K562 (cell line): ENCODE measurements at regions not wholly inside any gene's neighbourhood (a gene's known extent, or its start where the extent isn't known, plus 50 kb on each side); places are given as distances from the start of the nearest gene placed in this dataset.

Source experiments
- ATAC-seq: fragments of 200-7000 bp; cut with Tn5 transposase; 3 replicates; pipeline ENCODE4 v1.9.1; 2020; ENCODE audit warnings: moderate library complexity
- BruUV-seq: library from RNA; stranded (reverse); fragments of 400-500 nt; replicated peaks from 2 replicates; lab custom pipeline; 2021; lab: Mats Ljungman, UMichigan
- CTCF ChIA-PET: fragments of 300-600 bp; formaldehyde crosslinking; extraction: SDS; loops from one replicate; lab custom pipeline; 2021; ENCODE audit warnings: low intra/inter-chr PET ratio; lab: Yijun Ruan, JAX
- POLR2A ChIA-PET: fragments of 300-600, 350-650 bp; sonication (Branson Sonifier 250); formaldehyde crosslinking; extraction: SDS; loops from one replicate; lab custom pipeline; 2021; ENCODE audit warnings: antibody characterized with exemption, inconsistent platforms; lab: Yijun Ruan, JAX
- DNase-seq, 4 experiments: peaks; one replicate each; pipeline versions ENCODE4 v3.0.0 to v3.0.0-alpha.2; 2011 to 2018; ENCODE audit warnings: low spot score in 3 of 4, mixed read lengths in 3 of 4; ENCODE audit errors: extremely low read depth in 1 of 4
- FAIRE-seq: peaks from 2 replicates; lab custom pipeline; 2011; peaks lifted over from hg19 to GRCh38; lab: Jason Lieb, UNC
- H2AFZ ChIP-seq: 2 replicates; pipeline ENCODE4 v1.6.0; 2011; ENCODE audit warnings: low read depth, low read length, control low read depth, inconsistent platforms
- H3K27ac ChIP-seq: fragments of 200-600 bp; 3 replicates; pipeline ENCODE4 v1.8.0; 2011; ENCODE audit warnings: low read depth, mild to moderate bottlenecking, control low read depth, inconsistent platforms, low read length, moderate library complexity, mixed read lengths; ENCODE audit errors: extremely low read depth
- H3K27me3 ChIP-seq, 2 experiments: fragments of 300-600 bp in 1 of 2; 2 replicates in 1 of 2; 3 replicates in 1 of 2; pipeline versions ENCODE4 v1.6.0 to v1.8.0; 2011; ENCODE audit warnings: inconsistent platforms in 2 of 2, low read length in 2 of 2, mild to moderate bottlenecking in 1 of 2, mixed read lengths in 1 of 2, moderate library complexity in 1 of 2; ENCODE audit not compliant: control insufficient read depth in 2 of 2, insufficient read depth in 2 of 2
- H3K36me3 ChIP-seq: fragments of 300-600 bp; 3 replicates; pipeline ENCODE4 v1.8.0; 2011; ENCODE audit warnings: mild to moderate bottlenecking, low read length, inconsistent platforms; ENCODE audit not compliant: control insufficient read depth, insufficient read depth
- H3K4me1 ChIP-seq, 2 experiments: fragments of 200-600 bp in 1 of 2; replicated peaks in 1 of 2; 2 replicates in 1 of 2; 3 replicates in 1 of 2; pipeline versions ENCODE4 v1.5.1 to v1.8.0; 2011; ENCODE audit warnings: inconsistent platforms in 2 of 2, low read length in 2 of 2, mild to moderate bottlenecking in 1 of 2, mixed read lengths in 1 of 2, moderate library complexity in 1 of 2; ENCODE audit not compliant: control insufficient read depth in 2 of 2, insufficient read depth in 2 of 2
- H3K4me2 ChIP-seq: 2 replicates; pipeline ENCODE4 v1.6.1; 2011; ENCODE audit warnings: low read length, control low read depth, inconsistent platforms, mixed read lengths; ENCODE audit not compliant: insufficient read depth
- H3K4me3 ChIP-seq: fragments of 200-600 bp; sonication (generic), shearing (Covaris generic); 2 replicates; pipeline ENCODE4 v1.5.1; 2016; ENCODE audit warnings: control low read depth, inconsistent platforms
- H3K79me2 ChIP-seq: fragments of 200-600 bp; 3 replicates; pipeline ENCODE4 v1.8.0; 2011; ENCODE audit warnings: low read length, inconsistent platforms; ENCODE audit not compliant: control insufficient read depth, insufficient read depth
- H3K9ac ChIP-seq, 2 experiments: 2 replicates each; pipeline versions ENCODE4 v1.6.0 to v1.6.1; 2011; ENCODE audit warnings: low read depth in 2 of 2, low read length in 2 of 2, control low read depth in 1 of 2, inconsistent platforms in 1 of 2, mild to moderate bottlenecking in 1 of 2, mixed read lengths in 1 of 2; ENCODE audit not compliant: insufficient read depth in 1 of 2
- H3K9me1 ChIP-seq: one replicate; pipeline ENCODE4 v1.6.0; 2011; ENCODE audit warnings: inconsistent platforms, mild to moderate bottlenecking, low read length, moderate library complexity; ENCODE audit not compliant: control insufficient read depth, insufficient read depth
- H3K9me3 ChIP-seq: replicated peaks from 2 replicates; pipeline ENCODE4 v1.5.1; 2011; ENCODE audit warnings: low read depth, low read length, inconsistent platforms; ENCODE audit not compliant: control insufficient read depth, insufficient read depth
- H4K20me1 ChIP-seq: replicated peaks from 2 replicates; pipeline ENCODE4 v1.6.1; 2011; ENCODE audit warnings: low read length, inconsistent platforms, mixed read lengths; ENCODE audit not compliant: control insufficient read depth, insufficient read depth
- CBFA2T3 ChIP-seq: fragments of 450-650 bp; IDR thresholded peaks from 2 replicates; pipeline ENCODE4 v1.6.1; 2017
- MBD2 ChIP-seq: sonication (generic); IDR thresholded peaks from 2 replicates; pipeline ENCODE4 v1.6.1; 2016; ENCODE audit warnings: low read depth, borderline replicate concordance
- NR2C1 ChIP-seq, 2 experiments: fragments of 450-650 bp; IDR thresholded peaks; 2 replicates each; pipeline ENCODE4 v1.6.1; 2017; ENCODE audit warnings: mild to moderate bottlenecking in 2 of 2, antibody characterized with exemption in 1 of 2, inconsistent platforms in 1 of 2, missing compliant biosample characterization in 1 of 2, missing genetic modification characterization in 1 of 2
- RBM25 ChIP-seq: fragments of 200-400 bp; formaldehyde crosslinking; IDR thresholded peaks from 2 replicates; pipeline ENCODE4 v1.6.1; 2018; ENCODE audit warnings: low read length, low read depth, moderate library complexity; ENCODE audit not compliant: severe bottlenecking
- SREBF2 ChIP-seq: sonication (generic); formaldehyde crosslinking; IDR thresholded peaks from 2 replicates; pipeline ENCODE4 v1.4.0; 2020; ENCODE audit warnings: mild to moderate bottlenecking, missing genetic modification reagents
- TCFL5 ChIP-seq: fragments of 250-450 bp; sonication (Bioruptor Pico); conservative IDR thresholded peaks from 2 replicates; pipeline ENCODE4 v1.6.1; 2021; ENCODE audit warnings: mild to moderate bottlenecking, moderate library complexity, matching md5 sums
- ZNF146 ChIP-seq: IDR thresholded peaks from one replicate; pipeline ENCODE4 v1.6.1; 2018; ENCODE audit warnings: missing compliant biosample characterization; ENCODE audit not compliant: unreplicated experiment
- ZNF589 ChIP-seq: fragments of 200-800 bp; sonication (Bioruptor generic); IDR thresholded peaks from 2 replicates; pipeline ENCODE4 v1.6.1; 2016; ENCODE audit warnings: low read depth, missing genetic modification characterization, missing compliant biosample characterization
- WGBS: fragments of 100-300 bp; shearing (Covaris generic); methylation state at CpG from one replicate; pipeline ENCODE4 v1.1.6; 2016; ENCODE audit warnings: low coverage, mixed read lengths; ENCODE audit not compliant: insufficient coverage; ENCODE audit errors: missing lambda C conversion rate; 5-methylcytosine and 5-hydroxymethylcytosine counted together
- in situ Hi-C: fragments of 300-500 bp; cut with MboI; formaldehyde crosslinking; loops from 4 replicates; pipeline ENCODE4 v1.15.0; 2018; ENCODE audit warnings: inconsistent platforms, mixed read lengths
- intact Hi-C: fragments of 100-400 bp; cut with micrococcal nuclease; formaldehyde crosslinking; loops from 2 replicates; pipeline ENCODE4 v1.14.2; 2022
- TF ChIP-seq, protein P1 (sequence below), 2 experiments: fragments of 250-450 bp in 1 of 2; fragments of 450-650 bp in 1 of 2; sonication (Bioruptor Pico) in 1 of 2; IDR thresholded peaks; 2 replicates each; pipeline versions ENCODE4 v1.6.1 to v1.8.0; 2016 to 2021; ENCODE audit warnings: mild to moderate bottlenecking in 2 of 2, moderate library complexity in 2 of 2, missing compliant biosample characterization in 1 of 2, missing genetic modification characterization in 1 of 2

DNA sequence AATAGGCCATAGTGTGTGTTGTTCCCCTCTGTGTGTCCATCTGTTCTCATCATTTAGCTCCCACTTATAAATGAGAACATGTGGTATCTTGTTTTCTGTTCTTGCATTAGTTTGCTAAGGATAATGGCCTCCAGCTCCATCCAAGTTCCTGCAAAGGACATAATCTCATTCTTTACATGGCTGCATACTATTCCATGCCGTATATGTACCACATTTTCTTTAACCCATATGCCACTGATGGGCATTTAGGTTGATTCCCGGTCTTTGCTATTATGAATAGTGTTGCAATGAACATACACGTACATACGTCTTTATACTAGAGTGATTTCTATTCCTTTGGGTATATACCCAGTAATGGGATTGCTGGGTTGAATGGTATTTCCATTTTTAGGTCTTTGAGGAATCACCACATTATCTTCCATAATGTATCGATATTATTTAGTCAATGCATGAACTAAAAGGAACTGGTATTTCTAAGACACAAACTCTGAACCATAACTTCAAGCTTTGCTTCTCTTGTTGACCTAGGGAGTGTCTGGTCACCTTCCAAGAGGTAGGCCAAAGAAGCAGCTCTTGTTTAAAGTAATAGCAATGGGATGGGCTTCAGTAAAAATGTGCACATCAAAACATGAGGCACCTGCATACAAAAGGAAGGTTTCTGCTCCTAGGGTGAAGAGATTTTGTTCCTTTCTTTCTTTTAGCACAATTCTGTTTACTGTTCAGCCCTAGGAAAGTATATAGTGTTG lies 343.0 kb upstream of the ARID1B start:
- FAIRE-seq: no peak
- CTCF ChIA-PET: no interaction called here
- no peak for DNase-seq
- Histone ChIP-seq H3K4me3 (no peak overlapping the region), H3K9ac (no peak overlapping the region), H4K20me1 (no peaks in the 10 kb centered on the region), H3K27me3 (no peaks in the 10 kb centered on the region), H3K27ac (no peak overlapping the region), H3K36me3 (no peaks in the 10 kb centered on the region), H2AFZ (no peak overlapping the region), H3K79me2 (no peaks in the 10 kb centered on the region), H3K4me1 (no peaks in the 10 kb centered on the region), H3K9me3 (no peaks in the 10 kb centered on the region), H3K9me1 (no peaks in the 10 kb centered on the region), H3K4me2 (no peak overlapping the region)
- no TSS peak for BruUV-seq
- TF ChIP-seq, protein P1, sequence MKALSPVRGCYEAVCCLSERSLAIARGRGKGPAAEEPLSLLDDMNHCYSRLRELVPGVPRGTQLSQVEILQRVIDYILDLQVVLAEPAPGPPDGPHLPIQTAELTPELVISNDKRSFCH (CRISPR knock-in tag; IDR thresholded peaks at IDR 0.05): no peak
- TF ChIP-seq, protein P1 (tag; IDR thresholded peaks at IDR 0.05): no peak
- TF ChIP-seq RBM25 (peak; percentile 23), ZNF146 (CRISPR knock-in tag) (peak; percentile 9), CBFA2T3 (no peak), MBD2 (no peak), SREBF2 (CRISPR knock-in tag) (no peak), TCFL5 (CRISPR knock-in tag) (no peak), NR2C1 (IDR thresholded peaks at IDR 0.05) (no peak), NR2C1 (tag; IDR thresholded peaks at IDR 0.05) (no peak), ZNF589 (CRISPR knock-in tag) (no peak)
- 0% methylated on average over 5 of the region's 5 CpGs for WGBS
- POLR2A ChIA-PET: no interaction called here
- intact Hi-C loops (no loop called here), in situ Hi-C loops (no loop called here)
- no peak for ATAC-seq
